H1 (cell line): ENCODE measurements at regions not wholly inside any gene's neighbourhood (a gene's known extent, or its start where the extent isn't known, plus 50 kb on each side); places are given as distances from the start of the nearest gene placed in this dataset.

Experiments used
- BACH1 ChIP-seq: IDR thresholded peaks from 2 replicates; pipeline ENCODE4 v1.6.1; 2012; ENCODE audit warnings: low read length, improper control_type of control experiment
- CBX5 ChIP-seq: fragments of 300-800, 300-1000 bp; sonication (generic); IDR thresholded peaks from 2 replicates; pipeline ENCODE4 v1.7.1; 2016; ENCODE audit warnings: antibody characterized with exemption, low read length, low read depth
- CBX8 ChIP-seq: fragments of 300-800, 300-1000 bp; sonication (generic); IDR thresholded peaks from 2 replicates; pipeline ENCODE4 v1.7.1; 2016; ENCODE audit warnings: low read depth, low read length, borderline replicate concordance
- CHD2 ChIP-seq: IDR thresholded peaks from 2 replicates; pipeline ENCODE4 v1.6.1; 2012; ENCODE audit warnings: low read length, improper control_type of control experiment
- EZH2 ChIP-seq: fragments of 200-600 bp; sonication (generic); IDR thresholded peaks from 2 replicates; pipeline ENCODE4 v1.7.1; 2012; ENCODE audit warnings: low read depth, mild to moderate bottlenecking, moderate library complexity, low read length, inconsistent platforms; ENCODE audit not compliant: severe bottlenecking
- HDAC2 ChIP-seq, 2 experiments: fragments of 300-600 bp in 1 of 2; sonication (generic) in 1 of 2; IDR thresholded peaks; 2 replicates each; pipeline ENCODE4 v1.6.1; 2011 to 2012; ENCODE audit warnings: low read depth in 2 of 2, low read length in 2 of 2, mild to moderate bottlenecking in 2 of 2, moderate library complexity in 2 of 2, borderline replicate concordance in 1 of 2, inconsistent platforms in 1 of 2
- HDAC6 ChIP-seq: IDR thresholded peaks from one replicate; pipeline ENCODE4 v1.7.1; 2012; ENCODE audit warnings: low read depth, mild to moderate bottlenecking, inconsistent platforms, low read length, moderate library complexity
- JUND ChIP-seq: IDR thresholded peaks from 2 replicates; pipeline ENCODE4 v1.6.1; 2011; ENCODE audit warnings: mild to moderate bottlenecking, improper control_type of control experiment, low read length
- KDM4A ChIP-seq: IDR thresholded peaks from one replicate; pipeline ENCODE4 v1.7.1; 2012; ENCODE audit warnings: low read depth, mild to moderate bottlenecking, moderate library complexity, low read length, inconsistent platforms; ENCODE audit not compliant: severe bottlenecking
- MAFK ChIP-seq: IDR thresholded peaks from 2 replicates; pipeline ENCODE4 v1.6.1; 2012; ENCODE audit warnings: low read depth, mild to moderate bottlenecking, improper control_type of control experiment, low read length
- NANOG ChIP-seq: IDR thresholded peaks from 2 replicates; pipeline ENCODE4 v1.6.1; 2011; ENCODE audit warnings: low read length, low read depth, mild to moderate bottlenecking, inconsistent platforms; ENCODE audit not compliant: insufficient read depth, poor library complexity, severe bottlenecking
- POLR2A ChIP-seq, 2 experiments: IDR thresholded peaks; 1 replicate in 1 of 2; 2 replicates in 1 of 2; pipeline ENCODE4 v1.6.1; 2011; ENCODE audit warnings: low read depth in 2 of 2, low read length in 2 of 2, mild to moderate bottlenecking in 2 of 2; ENCODE audit errors: control extremely low read depth in 1 of 2
- POU5F1 ChIP-seq: IDR thresholded peaks from 2 replicates; pipeline ENCODE4 v1.6.1; 2011; ENCODE audit warnings: low read depth, mild to moderate bottlenecking, low read length, moderate library complexity
- RNF2 ChIP-seq: fragments of 200-900, 300-1000 bp; sonication (generic); IDR thresholded peaks from 2 replicates; pipeline ENCODE4 v1.7.1; 2016; ENCODE audit warnings: borderline replicate concordance, low read depth, mild to moderate bottlenecking, antibody characterized with exemption, low read length; ENCODE audit not compliant: poor library complexity, severe bottlenecking; ENCODE audit errors: missing control alignments
- SP1 ChIP-seq: IDR thresholded peaks from 2 replicates; pipeline ENCODE4 v1.6.1; 2011; ENCODE audit warnings: low read depth, low read length
- SP2 ChIP-seq: IDR thresholded peaks from 2 replicates; pipeline ENCODE4 v1.6.1; 2012; ENCODE audit warnings: mild to moderate bottlenecking, low read length, inconsistent platforms
- TEAD4 ChIP-seq: IDR thresholded peaks from 2 replicates; pipeline ENCODE4 v1.6.1; 2012; ENCODE audit warnings: low read depth, low read length, inconsistent platforms, mixed read lengths
- YY1 ChIP-seq: IDR thresholded peaks from 2 replicates; pipeline ENCODE4 v1.6.1; 2011; ENCODE audit warnings: low read depth, mild to moderate bottlenecking, low read length

- no peak for TF ChIP-seq SP1
- TF ChIP-seq HDAC2 (IDR thresholded peaks at IDR 0.05; ENCODE audit: borderline replicate concordance in 1 of 2, low read depth in 2 of 2, low read length in 2 of 2), result 0 out of 4 replicates have a peak, but pooled peaks of 1 of the 2 experiments have one; percentile 39
- no peak for TF ChIP-seq CHD2
- TF ChIP-seq NANOG, result peak; percentile 21
- TF ChIP-seq CBX5, result no peak
- TF ChIP-seq TEAD4, result peak; percentile 64; the same call in 1 of the 2 replicates
- no peak for TF ChIP-seq RNF2
- TF ChIP-seq JUND, result 0 out of 2 replicates have a peak, but pooled peaks have one; percentile 15
- TF ChIP-seq BACH1, result no peak
- TF ChIP-seq SP2, result no peak
- no peak for TF ChIP-seq POU5F1
- no peak for TF ChIP-seq HDAC6
- no peak for TF ChIP-seq KDM4A
- TF ChIP-seq CBX8, result no peak
- TF ChIP-seq EZH2, result no peak
- no peak for TF ChIP-seq POLR2A (IDR thresholded peaks at IDR 0.05; ENCODE audit: control extremely low read depth in 1 of 2, low read depth in 2 of 2, low read length in 2 of 2)
- no peak for TF ChIP-seq YY1
- no peak for TF ChIP-seq MAFK
- TF ChIP-seq, all 59 proteins: peak for 6
Measured at GRCh38 chr16:62548095-62548494, 511.9 kb upstream of the CDH8 start (continued).
